DMS 273 (cell line): ENCODE measurements at regions not wholly inside any gene's neighbourhood (a gene's known extent, or its start where the extent isn't known, plus 50 kb on each side); places are given as distances from the start of the nearest gene placed in this dataset.
A peak's percentile ranks its signal among the peaks of the same experiment; 100 is the strongest.

Experiments used
- DNase-seq: peaks from one replicate; lab custom pipeline; 2025; ENCODE audit not compliant: unreplicated experiment; lab: John Stamatoyannopoulos, UW

- no peak for DNase-seq
Observed at GRCh38 chr6:14915888-14916832, 329.7 kb upstream of the JARID2 start.

DNA sequence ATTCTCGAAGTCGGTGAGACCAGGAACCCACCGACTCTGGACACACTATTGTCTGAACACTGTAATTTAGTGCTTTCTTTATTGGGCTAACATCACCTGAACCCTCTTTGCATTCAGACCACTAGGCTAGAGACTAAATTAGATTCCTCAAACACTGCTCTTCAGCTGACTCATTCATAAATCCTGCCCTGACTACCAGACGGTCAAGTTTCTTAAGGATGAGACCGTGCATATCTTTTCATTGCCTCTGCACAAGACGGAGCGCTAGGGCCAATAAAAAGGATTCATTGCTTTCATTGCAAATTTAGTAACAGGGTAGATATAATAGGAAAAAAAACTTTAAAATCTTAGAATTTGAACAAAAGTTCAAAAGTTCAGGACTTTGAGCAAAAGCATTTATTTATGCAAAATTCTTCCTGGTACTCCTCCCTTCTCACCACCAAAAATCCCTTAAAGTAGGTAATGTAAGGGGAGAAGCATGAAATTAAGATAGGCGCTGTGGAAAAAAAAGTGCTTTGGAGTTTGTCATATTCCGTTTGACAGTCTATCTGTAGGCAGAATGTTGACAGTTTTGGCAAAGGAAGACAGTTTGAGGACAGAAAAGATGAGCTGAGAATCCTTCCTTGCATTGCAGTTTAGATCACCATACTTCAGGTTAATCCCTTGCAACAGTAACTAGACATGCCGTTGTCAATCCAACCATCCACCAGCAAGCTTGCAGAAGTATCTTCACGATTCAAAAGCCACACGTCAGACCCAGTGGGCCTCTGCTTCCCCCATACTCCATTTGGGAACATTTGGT lies 328.6 kb upstream of the JARID2 start:
- DNase-seq, result no peak

DNA sequence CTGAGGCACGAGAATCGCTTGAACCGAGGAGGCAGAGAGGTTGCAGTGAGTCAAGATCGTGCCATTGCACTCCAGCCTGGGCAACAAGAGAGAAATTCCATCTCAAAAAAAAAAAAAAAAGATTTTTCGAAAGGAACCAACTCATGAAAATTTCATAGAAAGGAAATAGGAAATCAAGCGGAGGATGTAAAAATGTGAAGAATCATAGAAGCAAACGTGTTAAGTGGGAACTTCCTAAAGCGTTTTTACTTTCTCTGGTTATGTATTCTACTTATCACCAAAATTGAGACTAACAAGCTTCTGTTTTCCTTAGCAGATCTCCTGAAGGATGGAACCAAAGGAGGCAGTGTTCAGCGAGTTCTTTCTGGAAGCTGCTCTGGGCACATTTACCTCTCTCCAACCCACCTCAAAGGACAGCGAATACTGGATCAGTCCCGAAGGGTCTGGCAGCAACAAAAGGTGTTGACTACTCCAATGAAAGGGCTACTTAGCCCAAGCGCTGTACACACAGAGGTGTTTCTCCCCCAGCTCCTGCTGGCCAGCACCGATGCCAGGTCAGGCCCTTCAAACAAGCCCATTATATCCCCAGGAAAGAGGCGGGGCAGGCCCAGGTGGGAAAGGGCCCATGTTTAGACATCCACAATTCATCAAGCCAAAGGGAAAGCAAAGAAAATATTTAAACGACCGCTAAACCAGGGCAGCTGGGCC lies 327.5 kb upstream of the JARID2 start:
- DNase-seq, result no peak

- DNase-seq, result no peak
Observed at GRCh38 chr6:14919038-14919670, 326.7 kb upstream of the JARID2 start.

- no peak for DNase-seq
Observed at GRCh38 chr6:14920276-14920675, 325.6 kb upstream of the JARID2 start.

DNA sequence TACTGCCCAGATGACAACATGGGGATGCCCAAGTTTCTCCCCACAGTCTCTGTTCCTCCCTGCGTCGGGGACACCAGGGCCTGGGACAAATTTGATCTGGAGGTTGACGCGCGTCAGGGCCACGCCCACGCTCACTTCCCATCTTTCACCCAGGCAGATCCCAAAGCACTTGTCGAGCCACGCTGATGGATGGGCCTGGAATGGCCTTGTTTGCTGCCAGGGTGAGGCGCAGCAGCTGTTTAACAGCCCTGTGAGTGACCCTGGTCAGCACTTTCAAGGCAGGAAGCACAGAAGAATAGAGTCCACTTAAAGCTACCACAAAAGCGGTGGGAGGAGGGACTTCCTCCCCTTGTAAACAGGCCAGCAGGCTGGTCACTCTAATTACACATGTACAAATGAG lies 324.7 kb upstream of the JARID2 start:
- no peak for DNase-seq

GRCh38 chr6:14921878-14922671 lies 323.8 kb upstream of the JARID2 start:
- DNase-seq, result no peak

GRCh38 chr6:14922706-14923460 lies 323.0 kb upstream of the JARID2 start:
- DNase-seq, result no peak

GRCh38 chr6:14924126-14925024 lies 321.5 kb upstream of the JARID2 start:
- DNase-seq, result peak; percentile 96

DNA sequence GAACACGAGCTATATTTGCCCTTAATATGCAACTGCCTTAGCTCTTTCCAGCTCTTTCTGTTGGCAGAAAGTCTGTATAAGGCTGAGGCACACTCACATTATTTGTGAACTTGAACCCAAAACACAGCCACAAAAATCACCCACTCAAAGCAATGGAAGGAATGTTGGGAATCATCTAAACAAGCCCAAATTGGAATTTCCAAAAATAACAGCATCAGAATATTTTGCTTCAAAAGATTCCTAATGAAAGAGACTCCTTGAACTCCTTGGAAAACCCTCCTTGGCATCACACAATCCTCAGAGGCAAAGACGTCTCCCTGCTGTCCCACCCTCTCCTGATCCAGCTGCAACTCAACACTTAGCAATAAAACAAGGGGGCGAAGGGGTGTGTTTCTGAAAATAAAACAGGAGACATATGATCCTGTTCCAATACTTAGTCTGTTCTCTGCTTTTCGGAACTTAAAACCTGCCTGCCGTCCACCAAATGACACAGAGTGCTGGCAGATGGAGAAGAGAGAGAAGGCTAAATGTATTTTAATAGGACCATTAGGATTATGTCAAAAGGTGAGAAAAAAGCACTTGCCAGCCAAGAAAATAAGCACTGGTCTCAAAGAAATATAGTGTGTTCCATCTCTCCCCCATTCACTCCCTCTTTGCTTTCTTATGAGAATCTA lies 320.7 kb upstream of the JARID2 start:
- DNase-seq, result peak; percentile 77

GRCh38 chr6:14925699-14926026 lies 320.2 kb upstream of the JARID2 start:
- DNase-seq, result no peak

DNA sequence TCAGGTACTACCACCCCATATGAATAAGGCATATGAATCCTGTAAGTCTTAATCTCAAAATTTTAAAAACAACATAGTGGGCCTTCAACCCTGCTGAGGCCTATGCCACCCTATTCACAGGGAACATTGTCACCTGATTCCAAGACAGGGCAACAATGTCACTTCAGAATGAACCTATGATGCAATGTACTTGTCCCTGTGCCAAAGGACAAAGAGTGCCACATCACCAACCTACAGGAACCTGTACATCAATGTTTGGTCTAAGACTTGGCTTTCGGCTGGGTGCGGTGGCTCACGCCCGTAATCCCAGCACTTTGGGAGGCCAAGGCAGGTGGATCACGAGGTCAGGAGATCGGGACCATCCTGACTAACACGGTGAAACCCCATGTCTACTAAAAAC lies 318.5 kb upstream of the JARID2 start:
- no peak for DNase-seq

- DNase-seq, result no peak
Observed at GRCh38 chr6:14929291-14929690, 316.6 kb upstream of the JARID2 start.

DNA sequence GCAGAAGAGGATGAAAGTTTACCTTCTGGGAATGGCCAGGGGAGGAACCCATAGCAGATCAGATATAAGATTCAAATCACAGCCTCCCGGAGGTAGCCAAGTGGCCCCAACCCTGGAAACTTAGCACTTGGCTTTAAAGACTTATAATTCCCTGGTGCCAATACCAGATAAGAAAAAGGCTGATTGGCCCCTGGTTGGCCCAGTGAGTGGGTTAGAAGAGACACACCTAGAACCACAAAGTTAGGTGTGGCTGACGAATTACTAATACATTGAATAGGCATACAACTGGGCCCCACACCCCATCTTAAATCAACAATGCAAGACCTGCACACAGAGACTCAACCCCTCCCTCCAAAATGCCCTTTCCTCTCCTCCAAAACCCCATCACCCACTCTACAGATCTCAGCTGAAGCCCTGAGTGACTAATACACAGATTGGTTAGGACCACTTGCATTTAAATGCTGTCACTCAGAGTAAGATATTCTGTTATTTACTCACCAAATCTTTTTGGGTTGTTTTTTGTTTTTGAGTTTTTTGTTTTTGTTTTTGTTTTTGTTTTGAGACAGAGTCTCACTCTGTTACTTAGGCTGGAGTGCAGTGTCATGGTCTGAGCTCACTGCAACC lies 315.4 kb upstream of the JARID2 start:
- no peak for DNase-seq

GRCh38 chr6:14932485-14933182 lies 313.2 kb upstream of the JARID2 start:
- DNase-seq, result no peak

DNA sequence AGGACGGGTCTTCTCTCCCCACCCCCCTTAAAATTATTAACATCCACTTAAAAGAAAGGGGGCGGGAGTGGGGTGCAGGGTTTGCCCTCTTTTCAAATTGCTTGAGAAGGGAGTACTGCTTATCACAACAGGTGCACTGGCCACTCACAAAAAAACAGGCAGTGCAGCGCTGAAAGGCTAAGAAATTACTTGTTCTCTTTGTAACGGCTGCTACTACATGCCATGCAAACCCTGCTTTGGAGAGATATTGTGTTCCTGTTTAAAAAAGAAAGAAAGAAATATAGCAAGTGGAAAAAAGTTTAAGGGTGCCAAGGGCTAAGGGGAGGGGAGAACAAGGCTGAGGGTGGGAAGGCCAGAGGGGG lies 312.7 kb upstream of the JARID2 start:
- DNase-seq, result no peak

DNA sequence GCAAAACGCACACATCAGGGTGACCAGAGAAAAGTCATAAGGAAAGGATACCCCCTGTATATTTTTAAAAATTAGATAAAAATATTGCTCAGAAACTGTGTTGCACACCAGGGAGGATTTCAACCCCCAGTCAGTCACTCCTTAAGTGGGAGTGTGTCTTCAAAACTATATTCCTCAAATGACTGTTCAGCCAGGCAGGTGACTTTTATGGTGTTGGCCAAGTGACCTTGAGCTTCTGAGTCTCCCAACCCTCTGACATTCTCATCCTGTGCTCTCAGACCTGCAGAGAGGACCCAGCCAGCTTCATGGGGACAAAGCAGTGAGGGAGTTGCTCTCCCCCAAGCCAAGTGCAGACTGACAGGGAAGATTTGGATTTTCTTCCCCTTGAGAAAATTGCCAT lies 311.9 kb upstream of the JARID2 start:
- no peak for DNase-seq
